IPS DF 6.9 (cell line): ENCODE measurements at regions not wholly inside any gene's neighbourhood (a gene's known extent, or its start where the extent isn't known, plus 50 kb on each side); places are given as distances from the start of the nearest gene placed in this dataset.

ENCODE experiments used
- DNase-seq: peaks from one replicate; pipeline ENCODE4 v3.0.0-alpha.2; 2013; ENCODE audit warnings: low read depth, low spot score
- H3K27ac ChIP-seq: one replicate; pipeline ENCODE4 v1.5.1; 2013; ENCODE audit warnings: low read length, control low read depth
- H3K27me3 ChIP-seq: 2 replicates; pipeline ENCODE4 v1.6.1; 2013; ENCODE audit warnings: mild to moderate bottlenecking, low read length; ENCODE audit not compliant: control insufficient read depth, insufficient read depth
- H3K36me3 ChIP-seq: 2 replicates; pipeline ENCODE4 v1.6.1; 2013; ENCODE audit warnings: low read length; ENCODE audit not compliant: control insufficient read depth, insufficient read depth
- H3K4me1 ChIP-seq: 2 replicates; pipeline ENCODE4 v1.6.1; 2013; ENCODE audit warnings: low read length; ENCODE audit not compliant: control insufficient read depth, insufficient read depth
- H3K4me3 ChIP-seq: 2 replicates; pipeline ENCODE4 v1.5.1; 2013; ENCODE audit warnings: mild to moderate bottlenecking, low read length
- H3K9me3 ChIP-seq: 2 replicates; pipeline ENCODE4 v1.6.1; 2013; ENCODE audit warnings: low read length, inconsistent platforms; ENCODE audit not compliant: control insufficient read depth, insufficient read depth
- WGBS: extraction: QIAGEN DNeasy Blood & Tissue Kit; methylation state at CpG from one replicate; pipeline ENCODE4 v1.1.7; 2013; ENCODE audit warnings: mixed read lengths, missing lambda C conversion rate; ENCODE audit not compliant: insufficient read length, insufficient coverage; 5-methylcytosine and 5-hydroxymethylcytosine counted together

DNA sequence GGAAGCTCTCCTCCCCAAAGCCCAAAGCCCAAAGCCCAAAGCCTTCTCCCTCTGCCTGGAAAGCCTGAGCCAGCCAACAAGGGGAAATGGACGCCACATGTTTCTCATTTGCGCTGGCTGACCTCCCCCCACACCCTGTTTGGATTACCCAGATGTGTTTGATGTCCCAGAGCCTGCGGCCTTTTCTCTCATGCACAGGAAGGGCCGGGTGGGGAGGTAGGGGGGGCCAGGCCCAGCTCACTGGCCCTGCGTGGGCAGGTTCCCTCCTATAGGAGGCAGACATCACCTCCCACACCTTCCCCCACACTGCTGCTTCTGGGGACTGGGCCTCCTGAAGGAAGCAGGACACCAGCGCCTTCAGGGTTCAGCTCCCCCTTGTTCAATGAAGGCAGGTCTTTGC is 116.3 kb downstream of the NAV1 start:
- DNase-seq = no peak
- Histone ChIP-seq H3K36me3 (no peaks in the 10 kb centered on the region), H3K4me3 (no peak overlapping the region), H3K27ac (no peak overlapping the region), H3K4me1 (peaks cover 16% of the 10 kb centered on the region), H3K27me3 (no peaks in the 10 kb centered on the region), H3K9me3 (no peaks in the 10 kb centered on the region)
- no CpG with 5 or more reads among the region's 6 CpGs for WGBS

DNA sequence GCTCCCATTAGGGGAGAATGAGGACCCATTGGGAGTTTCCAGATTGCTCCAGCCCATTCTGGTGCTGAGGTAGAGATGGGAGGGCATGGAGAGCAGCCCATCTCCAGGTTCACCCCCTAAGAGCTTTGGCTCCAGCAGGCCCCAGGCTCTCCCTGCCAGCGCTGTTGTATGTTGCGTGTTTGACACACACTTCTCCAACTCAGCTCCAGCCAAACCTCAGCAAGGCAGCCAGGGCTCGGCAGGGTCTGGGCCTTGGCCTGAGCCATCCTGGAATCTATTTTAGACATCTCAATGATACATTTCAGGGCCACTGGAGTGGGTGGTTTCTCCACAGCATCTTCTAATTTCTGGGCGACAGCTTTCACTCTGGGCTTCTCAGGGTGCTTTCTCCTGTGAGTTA is 117.0 kb downstream of the NAV1 start:
- Histone ChIP-seq H3K4me1 (peaks cover 13% of the 10 kb centered on the region), H3K27me3 (no peaks in the 10 kb centered on the region), H3K36me3 (no peaks in the 10 kb centered on the region), H3K27ac (no peak overlapping the region), H3K9me3 (no peaks in the 10 kb centered on the region), H3K4me3 (no peak overlapping the region)
- WGBS = no CpG with 5 or more reads among the region's 4 CpGs
- no peak for DNase-seq

DNA sequence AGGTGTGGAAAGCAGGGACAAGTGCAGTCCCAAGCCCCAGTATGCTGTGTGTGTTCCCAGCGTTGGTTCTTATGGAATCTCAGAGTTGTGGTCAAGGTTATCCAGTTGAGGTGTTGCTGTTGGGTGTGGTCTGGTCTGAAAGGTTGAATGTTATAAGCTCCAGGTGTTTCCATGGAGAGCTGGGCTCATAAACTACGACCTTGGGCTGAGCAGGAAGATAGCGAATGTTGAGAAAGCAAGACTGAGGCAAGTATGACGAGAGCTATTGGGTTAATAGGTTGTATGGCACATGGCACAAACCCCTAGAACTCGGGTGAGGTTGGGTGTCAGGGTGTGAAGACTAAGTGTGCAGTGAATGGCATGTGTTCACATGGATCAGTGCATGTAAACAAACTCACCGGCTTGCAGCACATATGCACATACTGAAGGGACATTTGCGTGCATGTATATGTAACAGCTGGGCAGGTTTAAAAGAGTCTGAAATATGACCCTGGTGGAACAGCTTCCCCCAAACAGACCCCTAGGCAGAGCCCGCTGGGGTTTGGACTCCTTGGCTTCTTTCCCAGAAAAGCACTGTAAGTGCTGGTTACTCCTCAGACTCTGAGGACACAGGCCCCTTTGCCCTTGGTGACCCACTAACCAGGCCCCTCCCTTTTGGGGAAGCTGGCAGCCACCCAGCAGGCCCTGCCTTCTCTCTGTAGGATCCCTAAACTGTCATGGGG is 117.5 kb downstream of the NAV1 start:
- no peak overlapping the region for H3K27ac ChIP-seq
- H3K27me3 ChIP-seq = no peaks in the 10 kb centered on the region
- no peak for DNase-seq
- no peaks in the 10 kb centered on the region for H3K9me3 ChIP-seq
- no CpG with 5 or more reads among the region's 8 CpGs for WGBS
- H3K4me1 ChIP-seq = peaks cover 7% of the 10 kb centered on the region
- H3K36me3 ChIP-seq = no peaks in the 10 kb centered on the region
- H3K4me3 ChIP-seq = no peak overlapping the region

DNA sequence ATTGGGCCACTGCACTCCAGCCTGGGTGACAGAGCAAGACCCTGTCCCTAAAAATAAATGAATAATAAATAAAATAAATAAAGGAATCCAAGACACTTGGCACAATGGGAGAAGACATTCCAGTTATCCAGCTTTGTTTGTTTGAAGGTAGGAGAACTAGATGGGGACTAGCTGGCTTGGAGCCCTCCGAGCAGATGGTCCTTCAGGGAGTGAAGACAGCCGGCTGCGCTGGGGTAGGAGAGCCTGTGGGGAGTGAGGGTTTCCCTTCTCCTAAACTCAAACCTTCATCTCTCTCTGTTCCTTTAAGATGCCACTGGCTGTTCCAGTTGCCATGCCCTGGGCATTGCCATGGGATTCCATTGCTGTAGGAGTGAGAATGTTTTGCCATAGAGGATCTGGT is 120.6 kb downstream of the NAV1 start:
- H3K4me3 ChIP-seq = no peak overlapping the region
- H3K9me3 ChIP-seq = no peaks in the 10 kb centered on the region
- no peaks in the 10 kb centered on the region for H3K36me3 ChIP-seq
- WGBS = no CpG with 5 or more reads among the region's 3 CpGs
- no peak overlapping the region for H3K27ac ChIP-seq
- DNase-seq = no peak
- no peaks in the 10 kb centered on the region for H3K27me3 ChIP-seq
- H3K4me1 ChIP-seq = peaks cover 2% of the 10 kb centered on the region; the same call in 1 of the 2 replicates

DNA sequence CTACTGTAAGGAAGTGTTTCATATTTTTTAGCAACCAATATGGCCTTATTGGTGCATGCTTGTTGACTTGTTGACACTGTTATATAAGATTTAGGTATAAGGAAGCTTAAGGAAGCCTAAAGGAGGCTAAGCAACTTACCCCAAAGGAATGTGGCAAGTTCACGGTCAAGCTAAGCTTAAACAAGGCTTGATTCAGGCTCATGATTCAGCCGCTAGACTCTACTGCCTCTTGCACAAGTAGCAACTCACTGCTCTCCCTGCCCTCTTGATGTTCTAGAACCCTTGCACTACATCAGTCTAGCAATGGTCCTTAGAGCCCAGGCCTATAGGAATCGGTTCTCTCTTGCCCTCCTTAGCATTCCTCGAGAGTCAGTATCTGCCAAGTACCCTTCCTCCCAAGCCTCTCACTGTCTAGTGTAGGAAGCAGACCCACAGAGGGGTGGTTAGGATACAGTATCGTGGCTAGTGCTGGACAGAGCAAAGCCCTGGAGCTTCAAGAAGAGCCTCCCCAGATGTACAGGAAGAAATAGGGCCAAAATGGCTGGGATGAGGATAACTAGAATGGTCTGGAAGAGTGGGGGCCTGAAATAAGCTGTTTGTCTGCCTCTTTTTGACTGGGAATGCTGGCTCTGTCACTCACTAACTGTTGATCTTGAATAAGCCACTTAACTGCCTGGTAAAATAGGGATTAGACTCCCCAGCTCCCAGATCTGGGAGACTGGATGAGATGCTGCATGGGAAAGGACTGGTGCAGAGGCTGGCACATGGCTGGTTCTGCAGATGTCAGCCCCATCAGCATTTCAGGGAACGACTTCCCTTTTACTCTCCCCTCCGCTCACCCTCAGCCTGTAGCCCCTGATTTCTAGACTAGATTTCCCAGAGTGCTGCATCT is 122.2 kb downstream of the NAV1 start:
- no peak for DNase-seq
- no peaks in the 10 kb centered on the region for H3K27me3 ChIP-seq
- H3K9me3 ChIP-seq = no peaks in the 10 kb centered on the region
- no peak overlapping the region for H3K27ac ChIP-seq
- WGBS = no CpG with 5 or more reads among the region's 7 CpGs
- no peaks in the 10 kb centered on the region; the same call in 1 of the 2 replicates for H3K4me1 ChIP-seq
- no peak overlapping the region for H3K4me3 ChIP-seq
- H3K36me3 ChIP-seq = no peaks in the 10 kb centered on the region

DNA sequence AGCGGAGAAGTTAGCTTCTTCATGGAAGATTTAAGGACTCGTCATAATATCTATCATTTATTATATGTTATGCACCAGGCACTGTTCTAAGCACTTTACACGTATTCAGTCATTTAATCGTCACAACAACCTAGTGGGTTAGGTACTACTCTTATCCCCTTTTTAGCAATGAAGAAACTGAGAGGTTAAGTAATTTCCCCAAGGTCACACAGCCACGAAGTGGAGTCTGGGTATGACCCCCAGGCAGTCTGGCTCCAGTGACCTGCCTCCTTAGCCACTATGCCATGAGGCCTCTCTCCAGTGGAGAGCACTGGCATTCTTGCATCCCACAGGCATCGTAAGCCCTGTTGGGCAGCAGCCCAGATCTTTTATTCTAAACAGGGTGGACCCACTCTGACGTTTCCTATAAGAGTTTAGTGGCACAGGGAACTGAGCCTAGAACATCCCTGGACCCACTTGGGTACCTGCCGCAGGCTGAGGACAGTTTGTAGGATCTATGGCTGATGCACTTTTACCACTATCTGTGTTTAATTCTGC is 123.0 kb downstream of the NAV1 start:
- Histone ChIP-seq H3K36me3 (no peaks in the 10 kb centered on the region), H3K27ac (no peak overlapping the region), H3K27me3 (no peaks in the 10 kb centered on the region), H3K9me3 (no peaks in the 10 kb centered on the region), H3K4me1 (no peaks in the 10 kb centered on the region; the same call in 1 of the 2 replicates), H3K4me3 (no peak overlapping the region)
- DNase-seq = no peak
- no CpG with 5 or more reads among the region's 8 CpGs for WGBS

DNA sequence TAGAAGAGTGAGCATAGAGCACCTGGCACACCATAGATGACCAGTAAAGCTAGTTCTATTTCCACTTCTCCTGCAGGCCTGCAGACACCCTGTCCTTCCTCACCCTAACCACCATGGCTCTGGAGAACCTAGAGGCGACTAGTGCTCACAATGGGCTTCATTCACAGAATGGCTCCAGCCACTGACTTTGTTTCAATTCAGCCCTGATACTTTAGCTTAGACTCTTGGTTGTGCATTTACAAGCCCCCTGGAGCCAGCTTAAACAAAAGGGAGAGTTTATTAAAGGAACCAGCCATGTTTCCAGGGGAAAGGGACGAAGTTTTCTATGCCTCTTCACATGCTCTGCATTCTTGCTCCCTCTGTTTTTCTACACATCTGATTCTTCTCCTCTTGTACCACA is 123.7 kb downstream of the NAV1 start:
- no peaks in the 10 kb centered on the region for H3K36me3 ChIP-seq
- WGBS = no CpG with 5 or more reads among the region's 2 CpGs

DNA sequence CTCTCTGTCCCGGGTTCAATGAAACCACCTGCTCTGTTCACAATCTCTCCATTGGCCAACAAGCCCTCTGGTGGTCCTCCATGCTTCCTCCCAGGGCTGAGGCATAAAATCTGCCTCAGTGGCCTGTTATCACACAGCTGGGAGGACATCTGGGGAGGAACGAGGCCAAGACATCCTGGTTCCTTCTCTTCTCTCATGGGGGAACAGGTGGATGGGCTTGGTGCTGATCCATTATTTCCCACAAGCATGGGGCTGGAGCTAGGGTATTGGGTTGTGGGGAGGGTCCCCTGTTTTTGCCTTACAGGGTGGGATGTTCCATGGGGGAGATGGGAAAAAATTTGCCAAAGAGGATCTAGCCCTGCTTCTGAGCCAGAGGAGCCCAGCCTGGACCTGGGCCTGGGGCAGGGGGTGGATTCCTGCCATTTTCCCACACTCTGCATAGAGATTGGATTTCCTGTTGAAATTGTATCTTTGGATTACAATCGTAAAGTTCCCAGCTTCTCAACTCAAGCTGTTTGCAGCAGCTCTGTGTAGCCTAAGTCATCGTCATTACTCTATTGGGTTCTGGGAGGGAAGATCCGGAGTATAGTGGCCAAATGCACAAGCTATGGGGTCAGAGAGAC is 124.7 kb downstream of the NAV1 start:
- no CpG with 5 or more reads among the region's 5 CpGs for WGBS

More for the DNA sequence above, 123.7 kb downstream of the NAV1 start:
- H3K4me1 ChIP-seq = no peaks in the 10 kb centered on the region; the same call in 1 of the 2 replicates
- DNase-seq = no peak
- no peak overlapping the region for H3K4me3 ChIP-seq
- H3K27ac ChIP-seq = no peak overlapping the region
- no peaks in the 10 kb centered on the region for H3K9me3 ChIP-seq
- H3K27me3 ChIP-seq = no peaks in the 10 kb centered on the region

DNA sequence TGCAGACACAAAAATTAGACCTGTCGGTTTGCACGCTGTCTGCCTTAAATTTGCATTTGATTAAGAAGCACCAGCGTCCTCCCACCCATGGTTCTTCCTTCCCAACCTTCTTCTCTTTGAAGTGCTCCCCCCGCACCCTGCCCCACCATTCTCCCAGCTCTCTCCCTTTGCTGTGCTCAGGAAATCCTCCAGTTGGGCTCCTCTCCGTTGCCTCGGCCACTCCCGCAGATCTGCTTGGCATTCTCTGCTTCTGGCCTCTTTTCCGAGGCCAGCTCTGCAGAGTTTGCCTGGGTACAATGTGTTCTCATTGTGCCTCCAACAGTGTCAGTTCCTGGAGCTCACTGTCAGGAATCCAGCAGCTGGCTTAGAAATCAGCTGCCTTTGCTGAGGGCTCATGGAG is 126.1 kb downstream of the NAV1 start:
- WGBS = no CpG with 5 or more reads among the region's 8 CpGs
- Histone ChIP-seq H3K4me3 (no peak overlapping the region), H3K4me1 (no peaks in the 10 kb centered on the region; the same call in 1 of the 2 replicates), H3K36me3 (no peaks in the 10 kb centered on the region), H3K27ac (no peak overlapping the region), H3K9me3 (no peaks in the 10 kb centered on the region), H3K27me3 (no peaks in the 10 kb centered on the region)
- no peak for DNase-seq

More for the DNA sequence above, 124.7 kb downstream of the NAV1 start:
- no peaks in the 10 kb centered on the region for H3K27me3 ChIP-seq
- H3K36me3 ChIP-seq = no peaks in the 10 kb centered on the region
- no peak overlapping the region for H3K4me3 ChIP-seq
- H3K9me3 ChIP-seq = no peaks in the 10 kb centered on the region
- H3K27ac ChIP-seq = no peak overlapping the region
- no peaks in the 10 kb centered on the region; the same call in 1 of the 2 replicates for H3K4me1 ChIP-seq
- no peak for DNase-seq

DNA sequence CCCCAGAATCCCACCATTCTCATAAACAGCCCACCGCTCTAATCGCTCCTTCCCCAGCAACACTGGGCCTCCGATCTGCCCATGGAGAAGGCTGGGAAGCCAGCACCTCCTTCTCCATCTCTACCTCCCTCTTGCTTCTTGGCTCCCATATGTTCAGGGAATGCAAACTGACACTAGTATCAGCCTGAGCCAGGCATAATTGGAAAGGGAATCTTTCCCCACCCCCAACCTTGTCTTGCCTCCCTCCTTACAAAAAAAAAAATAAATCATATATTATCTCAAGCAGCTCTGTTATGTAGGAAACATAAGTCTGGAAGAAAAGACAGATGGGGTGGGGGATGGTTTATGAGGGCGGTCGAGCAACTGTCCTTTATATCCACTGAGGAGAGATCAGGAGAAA is 127.2 kb downstream of the NAV1 start:
- H3K36me3 ChIP-seq = no peaks in the 10 kb centered on the region
- H3K4me1 ChIP-seq = no peaks in the 10 kb centered on the region; the same call in 1 of the 2 replicates
- no peak for DNase-seq
- H3K27ac ChIP-seq = no peak overlapping the region
- no peaks in the 10 kb centered on the region for H3K27me3 ChIP-seq
- no peaks in the 10 kb centered on the region for H3K9me3 ChIP-seq
- no CpG with 5 or more reads among the region's 5 CpGs for WGBS
- no peak overlapping the region for H3K4me3 ChIP-seq
